OCI-LY7 (cell line): ENCODE measurements at regions not wholly inside any gene's neighbourhood (a gene's known extent, or its start where the extent isn't known, plus 50 kb on each side); places are given as distances from the start of the nearest gene placed in this dataset.
A peak's percentile ranks its signal among the peaks of the same experiment; 100 is the strongest.

ENCODE experiments used
- CTCF ChIP-seq: fragments of 200-600 bp; sonication (generic); conservative IDR thresholded peaks from 2 replicates; pipeline ENCODE4 v1.5.1; 2014; ENCODE audit warnings: mild to moderate bottlenecking, antibody characterized with exemption, low read length, moderate library complexity, mixed read lengths
- EZH2phosphoT487 ChIP-seq: fragments of 200-600 bp; sonication (generic); IDR thresholded peaks from 2 replicates; pipeline ENCODE4 v1.6.1; 2018; ENCODE audit warnings: low read depth, borderline replicate concordance, mild to moderate bottlenecking, mixed run types, antibody characterized with exemption, low read length, moderate library complexity, mixed read lengths

- peak; percentile 44; the same call in 1 of the 2 replicates for TF ChIP-seq CTCF
- no peak for TF ChIP-seq EZH2phosphoT487
Measured at GRCh38 chr2:59449274-59449673, 1104.2 kb downstream of the BCL11A start.
